COLO668 (cell line): ENCODE measurements at regions not wholly inside any gene's neighbourhood (a gene's known extent, or its start where the extent isn't known, plus 50 kb on each side); places are given as distances from the start of the nearest gene placed in this dataset.

Experiments used
- DNase-seq: peaks from one replicate; lab custom pipeline; 2025; ENCODE audit not compliant: unreplicated experiment; lab: John Stamatoyannopoulos, UW

GRCh38 chr20:24199501-24199900 is 210.9 kb upstream of the GGTLC1 start:
- no peak for DNase-seq

GRCh38 chr20:24194143-24194542 is 205.6 kb upstream of the GGTLC1 start:
- no peak for DNase-seq

- no peak for DNase-seq
Observed at GRCh38 chr20:24190905-24191304, 202.3 kb upstream of the GGTLC1 start.

- DNase-seq = no peak
Observed at GRCh38 chr20:24185791-24186190, 197.2 kb upstream of the GGTLC1 start.

- DNase-seq = no peak
Observed at GRCh38 chr20:24181151-24181550, 192.6 kb upstream of the GGTLC1 start.

- DNase-seq = no peak
Observed at GRCh38 chr20:24169256-24169655, 180.7 kb upstream of the GGTLC1 start.

- no peak for DNase-seq
Observed at GRCh38 chr20:24166412-24166811, 177.8 kb upstream of the GGTLC1 start.

GRCh38 chr20:24166123-24166381 is 177.5 kb upstream of the GGTLC1 start:
- DNase-seq = no peak

- no peak for DNase-seq
Observed at GRCh38 chr20:24165301-24166122, 176.9 kb upstream of the GGTLC1 start.

- DNase-seq = no peak
Observed at GRCh38 chr20:24164360-24164759, 175.8 kb upstream of the GGTLC1 start.

GRCh38 chr20:24163506-24163905 is 174.9 kb upstream of the GGTLC1 start:
- no peak for DNase-seq

- DNase-seq = peak; percentile 10
Observed at GRCh38 chr20:24160563-24161281, 172.1 kb upstream of the GGTLC1 start.

GRCh38 chr20:24158281-24158680 is 169.7 kb upstream of the GGTLC1 start:
- DNase-seq = no peak

- no peak for DNase-seq
Observed at GRCh38 chr20:24157213-24157612, 168.6 kb upstream of the GGTLC1 start.

- DNase-seq = no peak
Observed at GRCh38 chr20:24153101-24154040, 164.8 kb upstream of the GGTLC1 start.

GRCh38 chr20:24151621-24152294 is 163.2 kb upstream of the GGTLC1 start:
- no peak for DNase-seq

- no peak for DNase-seq
Observed at GRCh38 chr20:24150406-24150805, 161.8 kb upstream of the GGTLC1 start.

GRCh38 chr20:24149881-24150307 is 161.3 kb upstream of the GGTLC1 start:
- peak; percentile 16 for DNase-seq

- DNase-seq = no peak
Observed at GRCh38 chr20:24149175-24149574, 160.6 kb upstream of the GGTLC1 start.

- no peak for DNase-seq
Observed at GRCh38 chr20:24148372-24148771, 159.8 kb upstream of the GGTLC1 start.

- no peak for DNase-seq
Observed at GRCh38 chr20:24147961-24148360, 159.4 kb upstream of the GGTLC1 start.
